Skeletal muscle tissue (tissue), 3 donors: ENCODE measurements at regions not wholly inside any gene's neighbourhood (a gene's known extent, or its start where the extent isn't known, plus 50 kb on each side); places are given as distances from the start of the nearest gene placed in this dataset.
A peak's percentile ranks its signal among the peaks of the same experiment; 100 is the strongest.
"Not testable (repeated sequence)": the region's sequence is repeated elsewhere in the genome, so short reads cannot be mapped to it uniquely, and the experiment has no call there.

Experiments used
- H3K27ac ChIP-seq: one replicate; pipeline ENCODE4 v1.7.0; 2013; ENCODE audit warnings: mild to moderate bottlenecking, low read depth, low read length, inconsistent platforms
- H3K27me3 ChIP-seq, 3 donors: one replicate each; pipeline ENCODE4 v1.7.0; 2013; ENCODE audit warnings: low read length in 3 of 3; ENCODE audit not compliant: control insufficient read depth in 3 of 3, insufficient read depth in 3 of 3
- H3K36me3 ChIP-seq, 3 donors: one replicate each; pipeline ENCODE4 v1.7.0; 2013; ENCODE audit warnings: low read length in 3 of 3; ENCODE audit not compliant: control insufficient read depth in 3 of 3, insufficient read depth in 3 of 3
- H3K4me1 ChIP-seq, 3 donors: one replicate each; pipeline ENCODE4 v1.7.0; 2013; ENCODE audit warnings: low read length in 3 of 3, mild to moderate bottlenecking in 3 of 3; ENCODE audit not compliant: control insufficient read depth in 3 of 3, insufficient read depth in 3 of 3
- H3K4me3 ChIP-seq, 3 donors: one replicate each; pipeline ENCODE4 v1.7.0; 2013; ENCODE audit warnings: low read length in 3 of 3
- H3K9ac ChIP-seq, 3 donors: one replicate each; pipeline ENCODE4 v1.7.0; 2013; ENCODE audit warnings: low read length in 3 of 3, mild to moderate bottlenecking in 3 of 3, moderate library complexity in 2 of 3, low read depth in 1 of 3
- H3K9me3 ChIP-seq, 3 donors: one replicate each; pipeline ENCODE4 v1.7.0; 2013; ENCODE audit warnings: low read length in 3 of 3; ENCODE audit not compliant: control insufficient read depth in 3 of 3
- donor health status: Osteomylitis.

DNA sequence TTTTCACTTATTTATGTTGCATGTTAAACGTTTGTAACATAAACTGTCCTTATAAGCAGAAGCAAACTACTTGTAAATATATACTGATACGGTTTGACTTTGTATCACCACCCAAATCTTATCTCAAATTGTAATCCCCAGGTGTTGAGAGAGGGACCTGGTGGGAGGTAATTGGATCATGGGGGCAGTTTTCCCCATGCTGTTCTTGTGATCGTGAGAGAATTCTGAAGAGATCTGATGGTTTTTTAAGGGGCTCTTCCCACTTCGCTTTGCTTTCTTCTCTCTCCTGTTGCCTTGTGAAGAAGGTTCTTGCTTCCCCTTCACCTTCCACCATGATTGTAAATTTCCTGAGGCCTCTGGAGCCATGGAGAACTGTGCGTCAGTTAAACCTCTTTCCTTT lies 87.1 kb upstream of the MAPK10 start:
- Histone ChIP-seq H3K9me3 (no peaks in the 10 kb centered on the region), H3K36me3 (no peaks in the 10 kb centered on the region), H3K9ac (no peak overlapping the region), H3K27me3 (peaks cover 0 to 3% (median 0%) of the 10 kb centered on the region in 3 donors), H3K27ac (no peak overlapping the region), H3K4me3 (no peak overlapping the region), H3K4me1 (no peaks in the 10 kb centered on the region)

DNA sequence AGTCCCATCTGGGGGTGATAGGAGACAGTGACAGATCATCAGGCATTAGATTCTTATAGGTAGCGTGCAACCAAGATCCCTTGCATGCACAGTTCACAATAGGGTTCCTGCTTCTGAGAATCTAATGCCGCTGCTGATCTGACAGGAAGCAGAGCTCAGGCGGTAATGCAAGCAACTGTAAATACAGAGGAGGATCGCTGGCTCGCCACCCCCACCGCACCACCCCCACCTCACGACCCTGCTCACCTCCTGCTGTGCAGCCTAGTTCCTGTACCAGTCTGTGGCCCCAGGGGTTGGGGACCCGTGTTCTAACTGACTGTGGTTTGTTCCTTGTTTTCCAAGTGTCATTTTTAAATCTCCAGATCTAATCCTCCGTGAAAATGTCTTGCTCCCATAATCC lies 89.0 kb upstream of the MAPK10 start:
- H3K36me3 ChIP-seq: no peaks in the 10 kb centered on the region
- no peaks in the 10 kb centered on the region for H3K9me3 ChIP-seq
- no peak overlapping the region for H3K9ac ChIP-seq
- H3K4me1 ChIP-seq: no peaks in the 10 kb centered on the region
- H3K27ac ChIP-seq: no peak overlapping the region
- H3K27me3 ChIP-seq: peaks cover 0 to 3% (median 0%) of the 10 kb centered on the region in 3 donors
- H3K4me3 ChIP-seq: no peak overlapping the region

DNA sequence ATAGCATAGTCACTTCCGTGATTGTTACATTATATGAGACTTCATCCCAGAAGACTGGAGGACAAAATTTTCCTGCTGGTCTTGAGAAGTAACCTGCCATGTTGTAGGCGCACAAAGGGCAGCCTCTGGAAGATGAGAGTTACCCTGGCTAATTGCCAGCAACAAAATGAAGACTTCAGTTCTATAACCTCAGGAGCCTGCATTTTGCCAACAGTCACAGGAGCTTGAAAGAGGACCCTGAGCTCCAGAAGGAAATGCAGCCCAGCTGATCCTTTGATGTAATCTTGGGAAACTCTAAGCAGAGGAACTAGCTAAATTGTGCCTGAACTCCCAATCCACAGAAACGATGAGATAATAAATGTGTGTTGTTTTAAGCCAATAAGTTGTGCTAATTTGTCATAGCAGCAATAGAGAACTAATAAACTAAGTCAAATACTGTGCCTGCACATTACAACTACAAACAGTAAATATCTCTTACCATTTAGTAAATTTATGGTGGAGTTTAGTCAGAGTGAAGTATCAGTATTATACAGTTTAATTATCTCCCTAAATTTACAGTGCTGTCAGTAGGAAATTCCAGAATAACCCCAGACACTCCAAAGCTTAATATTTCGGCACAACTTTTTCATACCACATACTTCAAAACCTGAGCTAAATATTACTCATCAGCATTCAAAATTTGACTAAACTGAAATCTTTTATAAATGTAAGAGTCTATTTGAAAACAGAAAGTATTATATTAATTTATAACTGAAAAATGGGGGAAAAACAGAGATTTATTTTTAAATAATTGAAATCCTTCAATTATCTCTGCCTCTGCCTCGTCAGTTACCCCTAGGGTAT lies 90.1 kb upstream of the MAPK10 start:
- Histone ChIP-seq H3K9ac (no peak overlapping the region), H3K4me1 (no peaks in the 10 kb centered on the region), H3K36me3 (no peaks in the 10 kb centered on the region), H3K27ac (no peak overlapping the region), H3K27me3 (peaks cover 0 to 3% (median 0%) of the 10 kb centered on the region in 3 donors), H3K4me3 (no peak overlapping the region), H3K9me3 (no peaks in the 10 kb centered on the region)

DNA sequence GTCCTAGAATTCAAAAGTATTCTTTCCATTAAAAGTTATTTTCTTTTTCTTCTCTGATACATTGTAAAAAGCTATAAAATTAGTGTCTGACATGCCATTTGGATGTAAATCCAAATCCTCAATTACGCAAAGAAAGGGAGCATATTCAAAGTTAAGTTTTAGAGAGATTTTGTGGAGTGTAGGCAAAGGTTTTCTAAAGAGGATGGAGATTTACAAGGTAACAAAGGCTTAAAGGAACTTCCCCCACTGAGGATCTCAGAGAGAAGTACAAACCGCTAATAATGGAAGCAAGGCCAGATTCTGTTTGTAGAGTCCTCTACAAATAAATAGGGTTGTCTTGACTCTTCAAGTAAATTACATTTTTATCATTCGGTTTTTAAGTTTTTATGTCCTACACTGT lies 91.0 kb upstream of the MAPK10 start:
- no peak overlapping the region for H3K27ac ChIP-seq
- no peaks in the 10 kb centered on the region for H3K36me3 ChIP-seq
- H3K27me3 ChIP-seq: peaks cover 0 to 3% (median 0%) of the 10 kb centered on the region in 3 donors
- H3K4me3 ChIP-seq: no peak overlapping the region
- no peaks in the 10 kb centered on the region for H3K4me1 ChIP-seq
- H3K9ac ChIP-seq: no peak overlapping the region
- no peaks in the 10 kb centered on the region for H3K9me3 ChIP-seq

DNA sequence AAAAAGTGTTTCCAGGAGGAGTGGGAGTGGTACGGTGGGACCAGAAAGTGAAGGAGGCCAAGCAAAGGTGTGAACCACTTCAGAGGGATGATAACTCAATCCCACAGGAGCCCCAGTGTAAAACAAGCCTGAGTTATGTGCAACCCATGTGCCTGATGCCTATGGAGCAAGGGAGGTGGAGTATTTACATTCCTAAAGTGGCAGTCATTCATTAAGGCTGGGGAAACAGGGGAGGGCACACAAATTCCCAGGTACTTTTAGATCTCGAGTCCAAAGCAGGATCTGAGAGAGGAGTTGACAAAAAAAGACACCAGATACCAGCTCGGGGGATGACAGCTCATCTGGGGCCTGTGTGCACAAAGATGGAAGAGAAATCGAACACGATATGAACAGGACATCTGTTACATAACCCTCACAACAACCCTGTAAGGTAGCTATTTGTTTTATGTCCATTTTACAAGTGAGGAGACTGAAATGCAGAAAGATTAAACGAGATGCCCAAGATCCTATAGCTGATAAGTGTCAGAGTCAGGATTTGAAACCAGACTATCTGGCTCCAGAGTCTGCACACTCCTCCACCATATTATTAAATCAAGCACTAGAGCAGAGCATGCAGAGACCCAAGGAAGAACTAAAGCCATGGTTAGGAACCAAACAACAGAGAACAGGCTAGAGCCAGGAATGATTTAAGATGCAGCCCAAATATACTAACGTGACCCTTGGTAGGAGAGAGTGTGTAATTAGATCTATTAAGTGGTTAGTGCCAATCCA lies 91.9 kb upstream of the MAPK10 start:
- peak overlapping the region in 1 of 3 donors; percentile 20 for H3K4me3 ChIP-seq
- no peak overlapping the region for H3K27ac ChIP-seq
- no peaks in the 10 kb centered on the region for H3K9me3 ChIP-seq
- no peaks in the 10 kb centered on the region for H3K4me1 ChIP-seq
- no peak overlapping the region for H3K9ac ChIP-seq
- peaks cover 0 to 3% (median 0%) of the 10 kb centered on the region in 3 donors for H3K27me3 ChIP-seq
- no peaks in the 10 kb centered on the region for H3K36me3 ChIP-seq

DNA sequence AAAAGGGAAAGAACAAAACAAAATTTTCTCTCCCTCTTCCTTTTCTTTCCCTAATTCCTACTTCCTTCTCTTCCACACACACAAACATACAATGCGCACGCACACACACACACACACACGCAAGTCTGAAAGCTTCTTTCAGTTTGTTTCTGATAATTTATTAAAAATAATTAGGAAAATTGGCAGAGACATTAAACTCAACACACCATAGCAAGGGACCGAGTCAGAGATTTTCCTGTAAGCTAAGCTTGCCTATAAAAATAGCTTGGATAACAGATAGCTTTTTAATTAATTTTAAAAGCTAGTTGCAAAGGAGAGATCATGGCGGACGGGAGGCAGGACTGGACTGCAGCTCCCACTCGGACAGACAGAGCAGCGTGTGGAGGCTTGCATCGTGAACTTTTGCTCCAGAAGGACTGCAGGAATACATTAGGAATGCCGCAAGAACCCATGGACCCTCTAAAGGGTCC lies 92.6 kb upstream of the MAPK10 start:
- no peaks in the 10 kb centered on the region for H3K4me1 ChIP-seq
- no peak overlapping the region for H3K27ac ChIP-seq
- H3K36me3 ChIP-seq: no peaks in the 10 kb centered on the region
- no peaks in the 10 kb centered on the region for H3K9me3 ChIP-seq
- H3K4me3 ChIP-seq: peak overlapping the region; percentile 6 to 35 (median 14)
- peak overlapping the region in 2 of 3 donors; percentile 32 to 33 for H3K9ac ChIP-seq
- peaks cover 0 to 3% (median 0%) of the 10 kb centered on the region in 3 donors for H3K27me3 ChIP-seq

DNA sequence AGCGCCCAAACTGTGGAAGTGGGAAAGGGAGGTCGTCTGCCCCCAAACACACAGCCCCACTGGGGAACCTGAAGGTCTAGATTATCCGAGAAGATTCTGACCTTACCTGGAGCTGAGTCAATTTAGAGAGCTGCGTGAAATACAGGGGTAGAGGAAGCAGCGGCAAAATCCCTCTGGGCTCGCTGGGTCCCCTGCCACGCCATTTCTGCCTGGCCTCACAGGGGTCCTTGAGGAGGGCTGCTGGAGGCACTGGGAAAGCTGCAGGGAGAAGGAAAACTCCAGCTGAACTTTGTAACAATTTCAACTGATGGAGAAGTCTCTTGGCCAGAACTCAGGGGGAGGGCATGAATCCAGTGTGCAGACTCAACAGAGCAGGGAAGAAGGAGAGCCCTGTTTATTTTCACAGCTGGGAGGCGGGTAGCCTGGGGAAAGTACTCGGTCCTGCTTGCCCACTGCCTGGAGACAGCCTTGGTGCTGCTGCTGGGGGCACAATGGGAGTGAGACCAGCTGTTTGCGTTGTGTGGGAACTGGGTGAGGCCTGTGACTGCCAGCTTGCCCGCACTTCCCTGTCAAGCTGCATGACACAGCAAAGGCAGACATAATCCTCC lies 93.2 kb upstream of the MAPK10 start:
- H3K9me3 ChIP-seq: no peaks in the 10 kb centered on the region
- no peaks in the 10 kb centered on the region for H3K36me3 ChIP-seq
- H3K4me1 ChIP-seq: no peaks in the 10 kb centered on the region
- no peak overlapping the region for H3K27ac ChIP-seq
- peaks cover 0 to 3% (median 0%) of the 10 kb centered on the region in 3 donors for H3K27me3 ChIP-seq
- peak overlapping the region in 2 of 3 donors; percentile 32 to 33 for H3K9ac ChIP-seq
- peak overlapping the region in 2 of 3 donors; percentile 14 to 35 for H3K4me3 ChIP-seq

DNA sequence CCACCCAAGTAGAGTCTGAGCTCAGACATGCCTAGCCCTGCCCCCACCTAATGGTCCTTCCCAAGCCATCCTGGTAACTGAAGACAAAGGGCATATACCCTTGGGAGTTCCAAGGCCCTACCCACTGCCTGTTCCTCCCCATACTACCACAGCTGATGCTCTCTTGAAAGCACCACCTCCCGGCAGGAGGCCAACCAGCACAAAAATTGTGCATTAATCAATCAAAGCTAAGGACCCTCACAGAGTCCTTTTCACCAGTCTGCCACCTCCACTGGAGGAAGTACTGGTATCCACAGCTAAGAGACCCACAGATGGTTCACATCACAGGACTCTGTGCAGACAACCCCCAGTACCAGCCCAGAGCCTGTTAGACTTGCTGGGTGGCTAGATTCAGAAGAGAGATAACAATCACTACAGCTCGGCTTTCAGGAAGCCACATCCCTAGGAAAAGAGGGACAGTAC lies 93.8 kb upstream of the MAPK10 start:
- not testable (repeated sequence) for H3K36me3 ChIP-seq, H3K9me3 ChIP-seq, H3K27ac ChIP-seq, H3K4me3 ChIP-seq, H3K27me3 ChIP-seq, H3K9ac ChIP-seq, H3K4me1 ChIP-seq

DNA sequence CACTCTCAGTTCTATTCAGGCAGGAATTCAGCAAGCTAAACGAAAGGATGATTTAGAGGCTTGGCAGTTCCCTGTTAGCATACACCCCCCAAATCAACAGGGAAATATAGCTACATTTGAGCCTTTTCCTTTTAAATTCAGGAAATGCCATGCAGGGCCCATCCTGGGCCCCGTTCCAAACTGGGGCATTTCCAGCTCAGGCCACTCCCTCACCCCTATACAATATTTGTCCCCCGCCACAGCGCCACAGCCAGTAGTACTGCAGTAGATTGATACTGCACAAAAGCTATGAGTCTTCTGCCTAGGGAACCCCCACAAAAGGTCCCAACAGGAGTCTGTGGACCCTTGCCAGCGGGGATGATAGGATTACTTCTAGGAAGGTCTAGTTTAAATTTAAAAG lies 102.0 kb upstream of the MAPK10 start:
- Histone ChIP-seq H3K9me3 (no peaks in the 10 kb centered on the region), H3K4me3 (no peak overlapping the region), H3K4me1 (no peaks in the 10 kb centered on the region), H3K9ac (no peak overlapping the region), H3K27ac (no peak overlapping the region), H3K36me3 (no peaks in the 10 kb centered on the region), H3K27me3 (no peaks in the 10 kb centered on the region)
